IMR-90 (cell line): ENCODE measurements at regions not wholly inside any gene's neighbourhood (a gene's known extent, or its start where the extent isn't known, plus 50 kb on each side); places are given as distances from the start of the nearest gene placed in this dataset.

Source experiments
- CEBPB ChIP-seq: IDR thresholded peaks from 2 replicates; pipeline ENCODE4 v1.6.1; 2012; ENCODE audit warnings: low read depth, low read length, improper control_type of control experiment
- CTCF ChIP-seq: conservative IDR thresholded peaks from 2 replicates; pipeline ENCODE4 v1.5.1; 2012; ENCODE audit warnings: mild to moderate bottlenecking, low read depth, low read length, improper control_type of control experiment
- ELK1 ChIP-seq: fragments of 150-350 bp; IDR thresholded peaks from 2 replicates; pipeline ENCODE4 v1.6.1; 2016; ENCODE audit warnings: low read depth, mild to moderate bottlenecking, low read length, moderate library complexity, borderline replicate concordance
- MAFK ChIP-seq: IDR thresholded peaks from 2 replicates; pipeline ENCODE4 v1.6.1; 2012; ENCODE audit warnings: low read depth, low read length, improper control_type of control experiment
- POLR2A ChIP-seq: IDR thresholded peaks from 2 replicates; pipeline ENCODE4 v1.6.1; 2012; ENCODE audit warnings: mild to moderate bottlenecking, low read depth, low read length
- RFX5 ChIP-seq: IDR thresholded peaks from 2 replicates; pipeline ENCODE4 v1.8.0; 2012; ENCODE audit warnings: low read depth, mild to moderate bottlenecking, low read length, moderate library complexity
- SMC3 ChIP-seq: fragments of 150-350 bp; IDR thresholded peaks from 2 replicates; pipeline ENCODE4 v1.6.1; 2016; ENCODE audit warnings: low read depth, mild to moderate bottlenecking, antibody characterized with exemption, low read length, moderate library complexity
- USF2 ChIP-seq: fragments of 150-350 bp; IDR thresholded peaks from 2 replicates; pipeline ENCODE4 v1.6.1; 2017; ENCODE audit warnings: mild to moderate bottlenecking, antibody characterized with exemption, low read length, low read depth

- TF ChIP-seq CTCF (no peak), RFX5 (no peak), SMC3 (no peak), MAFK (no peak), POLR2A (no peak), ELK1 (no peak), CEBPB (no peak), USF2 (no peak)
These were observed 74.0 kb upstream of the NEK6 start for GRCh38 chr9:124183772-124184171.
